ENCODE measurements at regions not wholly inside any gene's neighbourhood (a gene's known extent, or its start where the extent isn't known, plus 50 kb on each side); places are given as distances from the start of the nearest gene placed in this dataset.

DNA sequence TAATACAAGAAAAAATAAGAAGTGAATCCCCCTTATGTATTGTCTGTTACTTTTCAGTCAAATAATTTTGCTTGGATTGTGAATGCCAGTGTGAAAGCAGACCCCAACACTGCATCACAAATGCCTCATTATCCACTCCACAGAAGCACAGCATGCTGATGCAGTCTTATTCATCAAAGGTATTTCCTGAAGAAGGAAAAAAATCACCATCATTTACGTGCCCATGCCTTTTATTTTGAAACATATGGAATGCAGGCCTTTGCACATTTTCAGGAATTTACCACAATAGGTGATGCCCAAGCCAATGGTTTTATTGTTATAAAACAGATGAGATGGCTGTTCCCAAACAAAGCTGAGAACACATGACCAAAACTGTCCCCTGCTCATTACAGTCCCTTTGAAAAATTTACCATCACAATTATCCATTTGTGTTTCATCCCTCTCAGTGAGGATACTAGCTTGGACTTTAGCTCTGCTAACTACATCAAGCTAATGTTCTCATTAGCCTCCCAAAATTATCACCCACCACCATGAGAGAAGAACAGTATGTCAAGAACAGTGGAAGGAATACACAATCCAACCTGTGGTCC, 180.6 kb upstream of the HTR1E start:
- TF ChIP-seq, protein P1, sequence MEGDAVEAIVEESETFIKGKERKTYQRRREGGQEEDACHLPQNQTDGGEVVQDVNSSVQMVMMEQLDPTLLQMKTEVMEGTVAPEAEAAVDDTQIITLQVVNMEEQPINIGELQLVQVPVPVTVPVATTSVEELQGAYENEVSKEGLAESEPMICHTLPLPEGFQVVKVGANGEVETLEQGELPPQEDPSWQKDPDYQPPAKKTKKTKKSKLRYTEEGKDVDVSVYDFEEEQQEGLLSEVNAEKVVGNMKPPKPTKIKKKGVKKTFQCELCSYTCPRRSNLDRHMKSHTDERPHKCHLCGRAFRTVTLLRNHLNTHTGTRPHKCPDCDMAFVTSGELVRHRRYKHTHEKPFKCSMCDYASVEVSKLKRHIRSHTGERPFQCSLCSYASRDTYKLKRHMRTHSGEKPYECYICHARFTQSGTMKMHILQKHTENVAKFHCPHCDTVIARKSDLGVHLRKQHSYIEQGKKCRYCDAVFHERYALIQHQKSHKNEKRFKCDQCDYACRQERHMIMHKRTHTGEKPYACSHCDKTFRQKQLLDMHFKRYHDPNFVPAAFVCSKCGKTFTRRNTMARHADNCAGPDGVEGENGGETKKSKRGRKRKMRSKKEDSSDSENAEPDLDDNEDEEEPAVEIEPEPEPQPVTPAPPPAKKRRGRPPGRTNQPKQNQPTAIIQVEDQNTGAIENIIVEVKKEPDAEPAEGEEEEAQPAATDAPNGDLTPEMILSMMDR (IDR thresholded peaks at IDR 0.05) = no peak
- no peak for TF ChIP-seq POLR2AphosphoS5 (IDR thresholded peaks at IDR 0.05)
- TF ChIP-seq POLR2A (IDR thresholded peaks at IDR 0.05) = no peak
- no peak for TF ChIP-seq EP300 (IDR thresholded peaks at IDR 0.05)
